ENCODE measurements at regions not wholly inside any gene's neighbourhood (a gene's known extent, or its start where the extent isn't known, plus 50 kb on each side); places are given as distances from the start of the nearest gene placed in this dataset.
A peak's percentile ranks its signal among the peaks of the same experiment; 100 is the strongest.

DNA sequence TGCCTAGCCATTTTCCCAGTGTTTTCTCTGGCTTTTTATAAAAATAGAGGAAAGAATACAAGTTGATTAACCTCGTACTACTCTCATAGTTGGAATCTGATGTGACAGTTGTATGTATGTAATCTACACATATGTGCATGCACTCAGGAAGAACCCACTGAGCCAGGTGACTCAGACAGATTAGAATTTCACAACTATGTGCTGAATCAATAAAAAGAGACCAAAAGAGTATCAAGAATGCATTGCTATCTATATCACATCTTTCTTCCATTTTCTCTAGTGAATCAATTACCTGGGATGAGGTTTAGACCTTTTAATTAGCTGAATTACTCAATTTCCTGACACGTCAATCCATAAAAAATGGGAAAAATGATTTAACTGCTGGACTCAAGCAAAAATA lies 319.3 kb upstream of the ATP10A start:
- no peak overlapping the region for H3K4me3 ChIP-seq
- no peaks in the 10 kb centered on the region for H3K27me3 ChIP-seq
- no peaks in the 10 kb centered on the region for H3K9me3 ChIP-seq
- TF ChIP-seq, protein P1, sequence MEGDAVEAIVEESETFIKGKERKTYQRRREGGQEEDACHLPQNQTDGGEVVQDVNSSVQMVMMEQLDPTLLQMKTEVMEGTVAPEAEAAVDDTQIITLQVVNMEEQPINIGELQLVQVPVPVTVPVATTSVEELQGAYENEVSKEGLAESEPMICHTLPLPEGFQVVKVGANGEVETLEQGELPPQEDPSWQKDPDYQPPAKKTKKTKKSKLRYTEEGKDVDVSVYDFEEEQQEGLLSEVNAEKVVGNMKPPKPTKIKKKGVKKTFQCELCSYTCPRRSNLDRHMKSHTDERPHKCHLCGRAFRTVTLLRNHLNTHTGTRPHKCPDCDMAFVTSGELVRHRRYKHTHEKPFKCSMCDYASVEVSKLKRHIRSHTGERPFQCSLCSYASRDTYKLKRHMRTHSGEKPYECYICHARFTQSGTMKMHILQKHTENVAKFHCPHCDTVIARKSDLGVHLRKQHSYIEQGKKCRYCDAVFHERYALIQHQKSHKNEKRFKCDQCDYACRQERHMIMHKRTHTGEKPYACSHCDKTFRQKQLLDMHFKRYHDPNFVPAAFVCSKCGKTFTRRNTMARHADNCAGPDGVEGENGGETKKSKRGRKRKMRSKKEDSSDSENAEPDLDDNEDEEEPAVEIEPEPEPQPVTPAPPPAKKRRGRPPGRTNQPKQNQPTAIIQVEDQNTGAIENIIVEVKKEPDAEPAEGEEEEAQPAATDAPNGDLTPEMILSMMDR (IDR thresholded peaks at IDR 0.05): no peak
- no peaks in the 10 kb centered on the region for H3K36me3 ChIP-seq
- no peak for DNase-seq (ENCODE audit: low spot score)
- H3K27ac ChIP-seq: no peak overlapping the region
- H3K4me1 ChIP-seq: no peaks in the 10 kb centered on the region

GRCh38 chr15:26179906-26180305 lies 316.8 kb upstream of the ATP10A start:
- DNase-seq (ENCODE audit: low spot score): no peak
- no peaks in the 10 kb centered on the region for H3K27me3 ChIP-seq
- H3K9me3 ChIP-seq: no peaks in the 10 kb centered on the region
- TF ChIP-seq, protein P1 (IDR thresholded peaks at IDR 0.05): peak; percentile 37 to 63
- H3K4me3 ChIP-seq: no peak overlapping the region
- H3K36me3 ChIP-seq: no peaks in the 10 kb centered on the region
- H3K4me1 ChIP-seq: no peaks in the 10 kb centered on the region
- no peak overlapping the region for H3K27ac ChIP-seq

DNA sequence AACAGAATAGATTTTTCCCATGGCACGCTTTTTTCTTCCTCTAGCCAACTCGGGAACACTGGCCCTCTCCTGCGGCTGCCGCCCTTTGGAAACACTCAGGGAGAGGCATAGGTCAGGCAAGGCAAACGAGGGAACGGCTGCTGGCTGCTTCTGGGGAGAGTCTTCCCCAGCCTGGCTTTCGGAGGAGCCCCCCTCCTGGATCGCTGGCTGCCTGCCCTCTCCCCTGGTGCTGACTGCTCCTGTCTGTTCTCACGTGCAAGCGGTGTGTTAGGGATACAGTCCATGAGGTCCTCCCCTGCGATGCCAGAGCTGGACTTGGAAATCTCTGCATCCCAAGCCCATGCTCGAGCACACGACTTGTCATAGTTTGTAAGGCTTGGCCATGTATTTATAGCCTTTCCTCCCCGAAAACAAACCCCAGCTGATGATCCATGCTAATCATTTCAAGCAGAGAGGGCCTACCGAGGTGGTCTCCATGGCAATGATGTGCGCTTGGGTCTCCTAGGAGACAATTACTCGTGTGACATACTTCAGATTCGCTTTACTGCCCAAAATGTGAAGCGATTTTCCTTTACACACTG lies 315.6 kb upstream of the ATP10A start:
- no peak overlapping the region for H3K27ac ChIP-seq
- H3K4me3 ChIP-seq: no peak overlapping the region
- TF ChIP-seq, protein P1 (IDR thresholded peaks at IDR 0.05): no peak
- H3K9me3 ChIP-seq: no peaks in the 10 kb centered on the region
- no peaks in the 10 kb centered on the region for H3K27me3 ChIP-seq
- H3K36me3 ChIP-seq: no peaks in the 10 kb centered on the region
- DNase-seq (ENCODE audit: low spot score): no peak
- H3K4me1 ChIP-seq: no peaks in the 10 kb centered on the region

- H3K4me1 ChIP-seq: no peaks in the 10 kb centered on the region
- H3K27ac ChIP-seq: no peak overlapping the region
- H3K4me3 ChIP-seq: no peak overlapping the region
- TF ChIP-seq, protein P1 (IDR thresholded peaks at IDR 0.05): no peak
- DNase-seq (ENCODE audit: low spot score): no peak
- H3K36me3 ChIP-seq: no peaks in the 10 kb centered on the region
- no peaks in the 10 kb centered on the region for H3K27me3 ChIP-seq
- no peaks in the 10 kb centered on the region for H3K9me3 ChIP-seq
Measured at GRCh38 chr15:26177816-26178215, 314.7 kb upstream of the ATP10A start.

DNA sequence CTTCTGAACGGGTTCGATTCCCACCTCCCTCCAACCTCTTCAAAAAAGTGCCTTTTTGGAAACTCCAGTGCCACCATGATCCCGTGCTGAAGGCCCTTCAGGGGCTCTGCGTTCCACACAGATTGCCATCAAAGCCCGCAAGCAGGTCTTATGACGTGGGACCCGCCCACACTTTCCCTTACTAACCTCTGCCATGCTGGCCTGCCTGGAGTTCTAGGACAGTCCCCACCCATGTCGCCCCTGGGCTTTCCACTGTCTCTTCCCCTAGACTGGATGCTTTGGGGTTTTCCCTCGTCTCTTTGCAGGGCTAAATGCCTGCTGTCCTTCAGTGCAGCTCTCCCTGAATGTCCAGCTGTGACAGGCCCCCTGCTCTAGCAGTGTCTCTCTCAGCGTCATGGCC lies 313.7 kb upstream of the ATP10A start:
- Histone ChIP-seq H3K27ac (no peak overlapping the region), H3K4me3 (no peak overlapping the region), H3K4me1 (no peaks in the 10 kb centered on the region), H3K27me3 (no peaks in the 10 kb centered on the region), H3K9me3 (no peaks in the 10 kb centered on the region), H3K36me3 (no peaks in the 10 kb centered on the region)
- no peak for DNase-seq (ENCODE audit: low spot score)
- TF ChIP-seq, protein P1 (IDR thresholded peaks at IDR 0.05): no peak

- no peaks in the 10 kb centered on the region for H3K4me1 ChIP-seq
- no peak overlapping the region for H3K4me3 ChIP-seq
- H3K27me3 ChIP-seq: no peaks in the 10 kb centered on the region
- no peaks in the 10 kb centered on the region for H3K9me3 ChIP-seq
- no peaks in the 10 kb centered on the region for H3K36me3 ChIP-seq
- no peak for DNase-seq (ENCODE audit: low spot score)
- TF ChIP-seq, protein P1 (IDR thresholded peaks at IDR 0.05): no peak
- H3K27ac ChIP-seq: no peak overlapping the region
Measured at GRCh38 chr15:26171266-26171665, 308.1 kb upstream of the ATP10A start.
